ENCODE measurements at regions not wholly inside any gene's neighbourhood (a gene's known extent, or its start where the extent isn't known, plus 50 kb on each side); places are given as distances from the start of the nearest gene placed in this dataset.

DNA sequence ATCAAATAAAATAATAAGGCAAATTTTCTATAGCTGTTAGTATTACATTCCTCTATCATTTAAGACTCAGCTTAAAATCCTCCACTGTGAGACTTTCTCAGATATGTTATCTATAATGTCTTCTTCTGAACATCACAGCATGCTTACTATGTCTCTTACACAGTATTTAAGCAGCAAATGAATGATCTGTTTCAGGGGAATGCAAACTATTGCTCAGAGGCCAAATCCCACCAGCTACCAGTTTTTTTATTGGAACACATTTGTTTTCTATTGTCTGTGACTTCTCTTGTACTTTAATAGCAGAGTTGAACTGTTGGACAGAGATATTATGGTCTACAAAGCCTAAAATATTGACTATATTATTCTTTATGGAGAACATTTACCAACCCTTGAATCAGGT lies 59.6 kb downstream of the C3orf38 start:
- H3K27ac ChIP-seq: no peak overlapping the region
- TF ChIP-seq, protein P1, sequence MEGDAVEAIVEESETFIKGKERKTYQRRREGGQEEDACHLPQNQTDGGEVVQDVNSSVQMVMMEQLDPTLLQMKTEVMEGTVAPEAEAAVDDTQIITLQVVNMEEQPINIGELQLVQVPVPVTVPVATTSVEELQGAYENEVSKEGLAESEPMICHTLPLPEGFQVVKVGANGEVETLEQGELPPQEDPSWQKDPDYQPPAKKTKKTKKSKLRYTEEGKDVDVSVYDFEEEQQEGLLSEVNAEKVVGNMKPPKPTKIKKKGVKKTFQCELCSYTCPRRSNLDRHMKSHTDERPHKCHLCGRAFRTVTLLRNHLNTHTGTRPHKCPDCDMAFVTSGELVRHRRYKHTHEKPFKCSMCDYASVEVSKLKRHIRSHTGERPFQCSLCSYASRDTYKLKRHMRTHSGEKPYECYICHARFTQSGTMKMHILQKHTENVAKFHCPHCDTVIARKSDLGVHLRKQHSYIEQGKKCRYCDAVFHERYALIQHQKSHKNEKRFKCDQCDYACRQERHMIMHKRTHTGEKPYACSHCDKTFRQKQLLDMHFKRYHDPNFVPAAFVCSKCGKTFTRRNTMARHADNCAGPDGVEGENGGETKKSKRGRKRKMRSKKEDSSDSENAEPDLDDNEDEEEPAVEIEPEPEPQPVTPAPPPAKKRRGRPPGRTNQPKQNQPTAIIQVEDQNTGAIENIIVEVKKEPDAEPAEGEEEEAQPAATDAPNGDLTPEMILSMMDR (conservative IDR thresholded peaks at IDR 0.05): no peak
- TF ChIP-seq ZFX (IDR thresholded peaks at IDR 0.05): no peak

GRCh38 chr3:88211096-88211890 lies 61.5 kb downstream of the C3orf38 start:
- TF ChIP-seq, protein P1 (conservative IDR thresholded peaks at IDR 0.05): no peak
- H3K27ac ChIP-seq: no peak overlapping the region

DNA sequence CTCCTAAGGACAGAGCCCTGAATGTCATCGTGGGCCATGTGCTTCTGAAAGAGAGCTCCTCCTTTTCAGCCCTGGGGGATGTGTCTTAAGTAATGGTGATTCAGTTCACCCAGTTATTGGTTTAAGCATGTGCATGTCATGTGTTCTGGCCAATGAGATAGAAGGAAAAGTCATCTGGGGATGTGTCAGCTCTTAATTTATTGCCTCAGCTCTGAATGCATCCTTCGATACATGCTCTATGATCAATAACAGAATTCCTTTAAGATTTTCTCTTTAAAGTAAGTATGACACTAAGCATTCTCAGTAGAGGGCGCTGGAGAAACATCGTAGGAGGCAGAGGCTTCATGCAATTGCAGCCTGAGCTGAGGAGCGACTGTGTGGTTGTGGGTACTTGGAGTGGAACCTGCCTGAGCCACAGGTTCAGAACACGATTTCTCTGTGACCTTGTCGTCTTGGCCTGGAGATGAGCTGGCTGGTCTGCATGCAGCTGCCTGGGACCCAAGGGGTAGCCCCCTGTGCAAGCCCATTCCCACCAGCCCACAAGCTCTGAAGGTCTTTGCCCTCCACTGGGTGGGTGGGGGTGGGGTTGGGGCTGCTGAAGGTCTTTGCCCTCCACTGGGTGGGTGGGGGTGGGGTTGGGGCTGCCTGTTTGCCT lies 69.5 kb downstream of the C3orf38 start:
- H3K27ac ChIP-seq: no peak overlapping the region
- TF ChIP-seq ZFX (IDR thresholded peaks at IDR 0.05): no peak
- TF ChIP-seq, protein P1 (conservative IDR thresholded peaks at IDR 0.05): peak; percentile 74

- TF ChIP-seq, protein P1 (conservative IDR thresholded peaks at IDR 0.05): no peak
- TF ChIP-seq ZFX (IDR thresholded peaks at IDR 0.05): no peak
Observed at GRCh38 chr3:88220126-88220525, 70.4 kb downstream of the C3orf38 start.

DNA sequence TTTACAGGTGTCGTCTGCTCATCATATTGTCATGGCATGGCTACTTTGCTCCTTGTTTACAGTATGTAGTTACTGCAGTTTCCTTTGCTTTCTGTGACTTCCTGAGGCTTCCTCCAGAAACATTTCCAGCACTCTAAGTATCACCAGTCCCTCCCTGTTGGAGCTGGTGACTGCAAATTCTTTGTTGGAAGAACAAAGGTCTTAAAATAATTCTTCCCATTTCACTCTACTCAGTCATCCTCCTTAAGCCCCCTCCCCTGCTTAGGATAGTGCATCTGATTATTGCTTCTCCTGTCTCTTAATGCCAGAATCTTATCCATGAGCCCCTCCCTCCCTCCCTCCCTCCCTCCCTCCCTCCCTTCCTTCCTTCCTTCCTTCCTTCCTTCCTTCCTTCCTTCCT lies 72.0 kb downstream of the C3orf38 start:
- TF ChIP-seq, protein P1 (conservative IDR thresholded peaks at IDR 0.05): no peak
- TF ChIP-seq ZFX (IDR thresholded peaks at IDR 0.05): no peak
- H3K27ac ChIP-seq: no peak overlapping the region

More at GRCh38 chr3:88220126-88220525, 70.4 kb downstream of the C3orf38 start:
- no peak overlapping the region for H3K27ac ChIP-seq

- H3K27ac ChIP-seq: no peak overlapping the region
Observed at GRCh38 chr3:88222343-88222742, 72.6 kb downstream of the C3orf38 start.

More at GRCh38 chr3:88222343-88222742, 72.6 kb downstream of the C3orf38 start:
- TF ChIP-seq ZFX (IDR thresholded peaks at IDR 0.05): no peak
- TF ChIP-seq, protein P1 (conservative IDR thresholded peaks at IDR 0.05): no peak

All from C4-2B (cell line).